Liver (tissue), 8 donors: ENCODE measurements at regions not wholly inside any gene's neighbourhood (a gene's known extent, or its start where the extent isn't known, plus 50 kb on each side); places are given as distances from the start of the nearest gene placed in this dataset.

Experiments
- DNase-seq: peaks from one replicate; pipeline ENCODE4 v3.0.0-alpha.2; 2017; ENCODE audit warnings: low spot score
- H3K27ac ChIP-seq, 2 donors: one replicate each; pipeline ENCODE4 v1.7.0; 2013; ENCODE audit warnings: inconsistent platforms in 2 of 2, low read length in 2 of 2, control low read depth in 1 of 2, low read depth in 1 of 2, mild to moderate bottlenecking in 1 of 2
- H3K27me3 ChIP-seq, 4 donors: one replicate each; pipeline versions ENCODE4 v1.6.1 to v1.7.0; 2013; ENCODE audit warnings: low read length in 3 of 4, inconsistent platforms in 1 of 4, mild to moderate bottlenecking in 1 of 4, moderate library complexity in 1 of 4; ENCODE audit not compliant: control insufficient read depth in 4 of 4, insufficient read depth in 4 of 4
- H3K36me3 ChIP-seq, 4 donors: one replicate each; pipeline versions ENCODE4 v1.6.1 to v1.7.0; 2013; ENCODE audit warnings: low read length in 3 of 4, mild to moderate bottlenecking in 3 of 4, low read depth in 1 of 4, moderate library complexity in 1 of 4; ENCODE audit not compliant: control insufficient read depth in 4 of 4, insufficient read depth in 3 of 4
- H3K4me1 ChIP-seq, 4 donors: one replicate each; pipeline versions ENCODE4 v1.6.1 to v1.7.0; 2013; ENCODE audit warnings: low read length in 3 of 4, mild to moderate bottlenecking in 3 of 4, moderate library complexity in 1 of 4; ENCODE audit not compliant: control insufficient read depth in 4 of 4, insufficient read depth in 4 of 4
- H3K4me3 ChIP-seq, 3 donors: one replicate each; pipeline versions ENCODE4 v1.6.1 to v1.7.0; 2013; ENCODE audit warnings: low read length in 3 of 3, control low read depth in 1 of 3, low read depth in 1 of 3, mild to moderate bottlenecking in 1 of 3
- H3K9ac ChIP-seq, 2 donors: one replicate each; pipeline ENCODE4 v1.7.0; 2013; ENCODE audit warnings: low read length in 2 of 2, mild to moderate bottlenecking in 2 of 2, moderate library complexity in 2 of 2, control low read depth in 1 of 2, low read depth in 1 of 2
- H3K9me3 ChIP-seq, 4 donors: one replicate each; pipeline versions ENCODE4 v1.6.1 to v1.7.0; 2013; ENCODE audit warnings: low read length in 3 of 4; ENCODE audit not compliant: control insufficient read depth in 4 of 4
- ATF3 ChIP-seq: IDR thresholded peaks from 2 replicates; pipeline ENCODE4 v1.6.1; 2016; ENCODE audit warnings: antibody characterized with exemption
- EGR1 ChIP-seq, 2 donors: IDR thresholded peaks; 2 replicates each; pipeline ENCODE4 v1.6.1; 2016 to 2018; ENCODE audit warnings: antibody characterized with exemption in 2 of 2, low read depth in 2 of 2
- FOXA1 ChIP-seq: IDR thresholded peaks from 2 replicates; pipeline ENCODE4 v1.6.1; 2016; ENCODE audit warnings: antibody characterized with exemption
- FOXA2 ChIP-seq: IDR thresholded peaks from 2 replicates; pipeline ENCODE4 v1.6.1; 2016; ENCODE audit warnings: antibody characterized with exemption
- GABPA ChIP-seq, 2 donors: IDR thresholded peaks in 1 of 2; conservative IDR thresholded peaks in 1 of 2; 2 replicates each; pipeline ENCODE4 v1.6.1; 2016; ENCODE audit warnings: antibody characterized with exemption in 2 of 2, mild to moderate bottlenecking in 1 of 2, moderate library complexity in 1 of 2
- HNF4A ChIP-seq, 2 donors: conservative IDR thresholded peaks; 2 replicates each; pipeline ENCODE4 v1.6.1; 2016; ENCODE audit warnings: antibody characterized with exemption in 2 of 2, mild to moderate bottlenecking in 2 of 2
- HNF4G ChIP-seq: IDR thresholded peaks from 2 replicates; pipeline ENCODE4 v1.6.1; 2016; ENCODE audit warnings: antibody characterized with exemption
- JUND ChIP-seq, 2 donors: IDR thresholded peaks; 2 replicates each; pipeline ENCODE4 v1.6.1; 2016; ENCODE audit warnings: antibody characterized with exemption in 2 of 2
- MAX ChIP-seq: IDR thresholded peaks from 2 replicates; pipeline ENCODE4 v1.6.1; 2016; ENCODE audit warnings: antibody characterized with exemption
- NR2F2 ChIP-seq: IDR thresholded peaks from 2 replicates; pipeline ENCODE4 v1.6.1; 2016; ENCODE audit warnings: antibody characterized with exemption
- RAD21 ChIP-seq, 2 donors: IDR thresholded peaks; 2 replicates each; pipeline ENCODE4 v1.6.1; 2016; ENCODE audit warnings: antibody characterized with exemption in 2 of 2, mild to moderate bottlenecking in 2 of 2
- RXRA ChIP-seq, 2 donors: IDR thresholded peaks; 2 replicates each; pipeline ENCODE4 v1.6.1; 2017 to 2018; ENCODE audit warnings: antibody characterized with exemption in 2 of 2, mild to moderate bottlenecking in 1 of 2
- SP1 ChIP-seq: IDR thresholded peaks from 2 replicates; pipeline ENCODE4 v1.6.1; 2018; ENCODE audit warnings: antibody characterized with exemption, mild to moderate bottlenecking
- TAF1 ChIP-seq: conservative IDR thresholded peaks from 2 replicates; pipeline ENCODE4 v1.6.1; 2016; ENCODE audit warnings: antibody characterized with exemption, mild to moderate bottlenecking
- YY1 ChIP-seq: IDR thresholded peaks from 2 replicates; pipeline ENCODE4 v1.6.1; 2016; ENCODE audit warnings: antibody characterized with exemption, mild to moderate bottlenecking
- ZBTB33 ChIP-seq: IDR thresholded peaks from 2 replicates; pipeline ENCODE4 v1.6.1; 2016; ENCODE audit warnings: antibody characterized with exemption
- WGBS: extraction: QIAGEN DNeasy Blood & Tissue Kit; methylation state at CpG from one replicate; pipeline ENCODE4 v1.1.7; 2013; 5-methylcytosine and 5-hydroxymethylcytosine counted together
- TF ChIP-seq, protein P1 (sequence below): IDR thresholded peaks from 2 replicates; pipeline ENCODE4 v1.6.1; 2016; ENCODE audit warnings: antibody characterized with exemption, mild to moderate bottlenecking
- TF ChIP-seq, protein P2 (sequence below): fragments of 150-350 bp; IDR thresholded peaks from 2 replicates; pipeline ENCODE4 v1.5.1; 2017; ENCODE audit warnings: improper control_type of control experiment, low read depth, low read length; ENCODE audit not compliant: missing input control
- donor health status: healthy.
- donor health status: healthy.
- donor health status: healthy.
- donor health status: healthy.
- donor health status: healthy.

DNA sequence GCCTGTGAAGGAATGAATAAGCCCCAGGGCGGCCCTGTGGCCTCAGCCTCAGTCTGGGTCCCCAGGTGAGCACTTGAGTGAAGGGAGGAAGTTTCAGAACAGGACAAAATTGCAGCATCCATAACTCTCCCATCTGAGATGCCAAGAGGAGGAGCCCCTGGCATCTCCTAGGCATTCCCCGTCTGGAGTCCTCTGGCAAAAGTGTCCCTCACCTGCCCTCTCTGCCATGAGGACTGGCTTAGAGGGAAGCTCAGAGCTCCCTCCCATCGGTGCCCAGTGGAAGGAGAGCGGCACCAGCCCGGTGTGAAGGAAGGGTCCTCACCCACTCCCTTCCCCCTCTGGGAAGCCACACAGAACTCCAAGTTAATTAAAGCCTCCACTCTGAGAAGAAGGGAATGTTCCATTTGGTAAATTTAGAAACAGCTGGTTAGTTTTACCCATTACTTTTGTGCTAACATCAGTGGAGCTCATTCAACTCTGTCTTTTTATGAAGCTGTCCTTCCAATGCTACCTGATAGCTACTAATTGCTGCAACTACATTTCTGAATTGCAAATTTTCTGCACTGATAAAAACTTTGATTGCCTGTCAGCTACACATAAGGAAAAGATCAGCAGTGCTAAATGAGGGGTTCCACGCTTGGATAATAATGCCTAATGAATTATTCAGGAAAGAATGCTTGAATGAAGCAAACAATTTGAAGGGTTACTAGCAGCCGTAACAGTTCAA, 123.3 kb upstream of the RCN1 start (continued):
- TF ChIP-seq ZBTB33: no peak
- TF ChIP-seq RXRA (IDR thresholded peaks at IDR 0.05): no peak
- TF ChIP-seq ATF3: no peak
- TF ChIP-seq MAX: no peak
- TF ChIP-seq RAD21 (IDR thresholded peaks at IDR 0.05): no peak

DNA sequence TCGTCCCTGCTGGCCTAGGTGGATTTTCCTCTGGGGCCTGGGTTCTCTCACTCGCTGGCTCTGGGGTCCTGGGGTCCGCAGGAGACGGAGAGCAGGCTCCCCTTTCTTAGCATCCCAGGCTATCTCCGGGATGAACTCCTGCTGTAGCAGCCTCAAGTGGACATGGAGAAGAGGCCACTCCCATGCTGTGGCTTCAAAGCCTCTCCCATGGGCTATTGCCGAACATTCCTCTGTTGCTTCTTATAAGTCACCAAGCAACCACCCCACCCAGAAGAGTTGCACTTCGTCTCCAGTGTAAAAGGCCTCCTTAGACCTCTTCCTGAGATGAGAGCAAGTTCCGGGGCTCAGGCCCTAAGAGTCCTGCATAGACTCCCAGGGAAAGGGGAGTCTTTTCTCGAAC, 124.0 kb upstream of the RCN1 start:
- WGBS: 77% methylated on average over 9 of the region's 9 CpGs
- Histone ChIP-seq H3K36me3 (no peaks in the 10 kb centered on the region), H3K9ac (no peak overlapping the region), H3K27ac (no peak overlapping the region), H3K27me3 (peaks cover 0 to 4% (median 0%) of the 10 kb centered on the region in 4 donors), H3K9me3 (no peaks in the 10 kb centered on the region), H3K4me3 (no peak overlapping the region), H3K4me1 (no peaks in the 10 kb centered on the region)
- TF ChIP-seq EGR1 (IDR thresholded peaks at IDR 0.05; ENCODE audit: low read depth in 2 of 2) (no peak), JUND (IDR thresholded peaks at IDR 0.05) (no peak), MAX (no peak), SP1 (no peak), FOXA1 (no peak), HNF4A (conservative IDR thresholded peaks at IDR 0.05) (no peak), NR2F2 (no peak), RXRA (IDR thresholded peaks at IDR 0.05) (no peak), HNF4G (no peak), ZBTB33 (no peak), ATF3 (no peak), GABPA (IDR thresholded peaks at IDR 0.05 in 1 of 2, conservative IDR thresholded peaks at IDR 0.05 in 1 of 2) (no peak), FOXA2 (no peak), YY1 (no peak), RAD21 (IDR thresholded peaks at IDR 0.05) (no peak), TAF1 (no peak)
- TF ChIP-seq, protein P1, sequence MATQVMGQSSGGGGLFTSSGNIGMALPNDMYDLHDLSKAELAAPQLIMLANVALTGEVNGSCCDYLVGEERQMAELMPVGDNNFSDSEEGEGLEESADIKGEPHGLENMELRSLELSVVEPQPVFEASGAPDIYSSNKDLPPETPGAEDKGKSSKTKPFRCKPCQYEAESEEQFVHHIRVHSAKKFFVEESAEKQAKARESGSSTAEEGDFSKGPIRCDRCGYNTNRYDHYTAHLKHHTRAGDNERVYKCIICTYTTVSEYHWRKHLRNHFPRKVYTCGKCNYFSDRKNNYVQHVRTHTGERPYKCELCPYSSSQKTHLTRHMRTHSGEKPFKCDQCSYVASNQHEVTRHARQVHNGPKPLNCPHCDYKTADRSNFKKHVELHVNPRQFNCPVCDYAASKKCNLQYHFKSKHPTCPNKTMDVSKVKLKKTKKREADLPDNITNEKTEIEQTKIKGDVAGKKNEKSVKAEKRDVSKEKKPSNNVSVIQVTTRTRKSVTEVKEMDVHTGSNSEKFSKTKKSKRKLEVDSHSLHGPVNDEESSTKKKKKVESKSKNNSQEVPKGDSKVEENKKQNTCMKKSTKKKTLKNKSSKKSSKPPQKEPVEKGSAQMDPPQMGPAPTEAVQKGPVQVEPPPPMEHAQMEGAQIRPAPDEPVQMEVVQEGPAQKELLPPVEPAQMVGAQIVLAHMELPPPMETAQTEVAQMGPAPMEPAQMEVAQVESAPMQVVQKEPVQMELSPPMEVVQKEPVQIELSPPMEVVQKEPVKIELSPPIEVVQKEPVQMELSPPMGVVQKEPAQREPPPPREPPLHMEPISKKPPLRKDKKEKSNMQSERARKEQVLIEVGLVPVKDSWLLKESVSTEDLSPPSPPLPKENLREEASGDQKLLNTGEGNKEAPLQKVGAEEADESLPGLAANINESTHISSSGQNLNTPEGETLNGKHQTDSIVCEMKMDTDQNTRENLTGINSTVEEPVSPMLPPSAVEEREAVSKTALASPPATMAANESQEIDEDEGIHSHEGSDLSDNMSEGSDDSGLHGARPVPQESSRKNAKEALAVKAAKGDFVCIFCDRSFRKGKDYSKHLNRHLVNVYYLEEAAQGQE: no peak
- TF ChIP-seq, protein P2, sequence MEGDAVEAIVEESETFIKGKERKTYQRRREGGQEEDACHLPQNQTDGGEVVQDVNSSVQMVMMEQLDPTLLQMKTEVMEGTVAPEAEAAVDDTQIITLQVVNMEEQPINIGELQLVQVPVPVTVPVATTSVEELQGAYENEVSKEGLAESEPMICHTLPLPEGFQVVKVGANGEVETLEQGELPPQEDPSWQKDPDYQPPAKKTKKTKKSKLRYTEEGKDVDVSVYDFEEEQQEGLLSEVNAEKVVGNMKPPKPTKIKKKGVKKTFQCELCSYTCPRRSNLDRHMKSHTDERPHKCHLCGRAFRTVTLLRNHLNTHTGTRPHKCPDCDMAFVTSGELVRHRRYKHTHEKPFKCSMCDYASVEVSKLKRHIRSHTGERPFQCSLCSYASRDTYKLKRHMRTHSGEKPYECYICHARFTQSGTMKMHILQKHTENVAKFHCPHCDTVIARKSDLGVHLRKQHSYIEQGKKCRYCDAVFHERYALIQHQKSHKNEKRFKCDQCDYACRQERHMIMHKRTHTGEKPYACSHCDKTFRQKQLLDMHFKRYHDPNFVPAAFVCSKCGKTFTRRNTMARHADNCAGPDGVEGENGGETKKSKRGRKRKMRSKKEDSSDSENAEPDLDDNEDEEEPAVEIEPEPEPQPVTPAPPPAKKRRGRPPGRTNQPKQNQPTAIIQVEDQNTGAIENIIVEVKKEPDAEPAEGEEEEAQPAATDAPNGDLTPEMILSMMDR: no peak
- no peak for DNase-seq
